K562 (cell line): ENCODE measurements at regions not wholly inside any gene's neighbourhood (a gene's known extent, or its start where the extent isn't known, plus 50 kb on each side); places are given as distances from the start of the nearest gene placed in this dataset.

Experiments
- ATAC-seq: fragments of 200-7000 bp; cut with Tn5 transposase; 3 replicates; pipeline ENCODE4 v1.9.1; 2020; ENCODE audit warnings: moderate library complexity
- BruUV-seq: library from RNA; stranded (reverse); fragments of 400-500 nt; replicated peaks from 2 replicates; lab custom pipeline; 2021; lab: Mats Ljungman, UMichigan
- CTCF ChIA-PET: fragments of 300-600 bp; formaldehyde crosslinking; extraction: SDS; loops from one replicate; lab custom pipeline; 2021; ENCODE audit warnings: low intra/inter-chr PET ratio; lab: Yijun Ruan, JAX
- POLR2A ChIA-PET: fragments of 300-600, 350-650 bp; sonication (Branson Sonifier 250); formaldehyde crosslinking; extraction: SDS; loops from one replicate; lab custom pipeline; 2021; ENCODE audit warnings: antibody characterized with exemption, inconsistent platforms; lab: Yijun Ruan, JAX
- DNase-seq, 4 experiments: peaks; one replicate each; pipeline versions ENCODE4 v3.0.0 to v3.0.0-alpha.2; 2011 to 2018; ENCODE audit warnings: low spot score in 3 of 4, mixed read lengths in 3 of 4; ENCODE audit errors: extremely low read depth in 1 of 4
- FAIRE-seq: peaks from 2 replicates; lab custom pipeline; 2011; peaks lifted over from hg19 to GRCh38; lab: Jason Lieb, UNC
- H2AFZ ChIP-seq: 2 replicates; pipeline ENCODE4 v1.6.0; 2011; ENCODE audit warnings: low read depth, low read length, control low read depth, inconsistent platforms
- H3K27ac ChIP-seq: fragments of 200-600 bp; 3 replicates; pipeline ENCODE4 v1.8.0; 2011; ENCODE audit warnings: low read depth, mild to moderate bottlenecking, control low read depth, inconsistent platforms, low read length, moderate library complexity, mixed read lengths; ENCODE audit errors: extremely low read depth
- H3K27me3 ChIP-seq, 2 experiments: fragments of 300-600 bp in 1 of 2; 2 replicates in 1 of 2; 3 replicates in 1 of 2; pipeline versions ENCODE4 v1.6.0 to v1.8.0; 2011; ENCODE audit warnings: inconsistent platforms in 2 of 2, low read length in 2 of 2, mild to moderate bottlenecking in 1 of 2, mixed read lengths in 1 of 2, moderate library complexity in 1 of 2; ENCODE audit not compliant: control insufficient read depth in 2 of 2, insufficient read depth in 2 of 2
- H3K36me3 ChIP-seq: fragments of 300-600 bp; 3 replicates; pipeline ENCODE4 v1.8.0; 2011; ENCODE audit warnings: mild to moderate bottlenecking, low read length, inconsistent platforms; ENCODE audit not compliant: control insufficient read depth, insufficient read depth
- H3K4me1 ChIP-seq, 2 experiments: fragments of 200-600 bp in 1 of 2; replicated peaks in 1 of 2; 2 replicates in 1 of 2; 3 replicates in 1 of 2; pipeline versions ENCODE4 v1.5.1 to v1.8.0; 2011; ENCODE audit warnings: inconsistent platforms in 2 of 2, low read length in 2 of 2, mild to moderate bottlenecking in 1 of 2, mixed read lengths in 1 of 2, moderate library complexity in 1 of 2; ENCODE audit not compliant: control insufficient read depth in 2 of 2, insufficient read depth in 2 of 2
- H3K4me2 ChIP-seq: 2 replicates; pipeline ENCODE4 v1.6.1; 2011; ENCODE audit warnings: low read length, control low read depth, inconsistent platforms, mixed read lengths; ENCODE audit not compliant: insufficient read depth
- H3K4me3 ChIP-seq: fragments of 200-600 bp; sonication (generic), shearing (Covaris generic); 2 replicates; pipeline ENCODE4 v1.5.1; 2016; ENCODE audit warnings: control low read depth, inconsistent platforms
- H3K79me2 ChIP-seq: fragments of 200-600 bp; 3 replicates; pipeline ENCODE4 v1.8.0; 2011; ENCODE audit warnings: low read length, inconsistent platforms; ENCODE audit not compliant: control insufficient read depth, insufficient read depth
- H3K9ac ChIP-seq, 2 experiments: 2 replicates each; pipeline versions ENCODE4 v1.6.0 to v1.6.1; 2011; ENCODE audit warnings: low read depth in 2 of 2, low read length in 2 of 2, control low read depth in 1 of 2, inconsistent platforms in 1 of 2, mild to moderate bottlenecking in 1 of 2, mixed read lengths in 1 of 2; ENCODE audit not compliant: insufficient read depth in 1 of 2
- H3K9me1 ChIP-seq: one replicate; pipeline ENCODE4 v1.6.0; 2011; ENCODE audit warnings: inconsistent platforms, mild to moderate bottlenecking, low read length, moderate library complexity; ENCODE audit not compliant: control insufficient read depth, insufficient read depth
- H3K9me3 ChIP-seq: replicated peaks from 2 replicates; pipeline ENCODE4 v1.5.1; 2011; ENCODE audit warnings: low read depth, low read length, inconsistent platforms; ENCODE audit not compliant: control insufficient read depth, insufficient read depth
- H4K20me1 ChIP-seq: replicated peaks from 2 replicates; pipeline ENCODE4 v1.6.1; 2011; ENCODE audit warnings: low read length, inconsistent platforms, mixed read lengths; ENCODE audit not compliant: control insufficient read depth, insufficient read depth
- ATF1 ChIP-seq, 2 experiments: fragments of 450-650 bp in 1 of 2; IDR thresholded peaks; 2 replicates each; pipeline ENCODE4 v1.6.1; 2016; ENCODE audit warnings: missing compliant biosample characterization in 1 of 2, missing genetic modification characterization in 1 of 2
- CBX8 ChIP-seq: fragments of 200-600 bp; sonication (generic); IDR thresholded peaks from 2 replicates; pipeline ENCODE4 v1.6.1; 2012; ENCODE audit warnings: borderline replicate concordance, mixed run types, low read depth, mild to moderate bottlenecking, moderate library complexity, mixed read lengths, low read length, control low read depth, inconsistent platforms; ENCODE audit not compliant: poor library complexity, severe bottlenecking; ENCODE audit errors: extremely low read depth
- CHAMP1 ChIP-seq: fragments of 450-650 bp; IDR thresholded peaks from 2 replicates; pipeline ENCODE4 v1.6.1; 2016; ENCODE audit warnings: mild to moderate bottlenecking
- CHD1 ChIP-seq: fragments of 200-600 bp; sonication (generic); IDR thresholded peaks from one replicate; pipeline ENCODE4 v1.6.1; 2012; ENCODE audit warnings: mild to moderate bottlenecking, moderate library complexity, low read length, inconsistent platforms
- CREB5 ChIP-seq: fragments of 250-450 bp; sonication (Bioruptor Pico); IDR thresholded peaks from 2 replicates; pipeline ENCODE4 v1.5.0; 2020; ENCODE audit warnings: mild to moderate bottlenecking
- FOXK2 ChIP-seq, 2 experiments: fragments of 450-650 bp; IDR thresholded peaks in 1 of 2; conservative IDR thresholded peaks in 1 of 2; 2 replicates each; pipeline ENCODE4 v1.6.1; 2016; ENCODE audit warnings: low read depth in 2 of 2, mild to moderate bottlenecking in 1 of 2
- HSF4 ChIP-seq: fragments of 250-450 bp; sonication (Bioruptor Pico); IDR thresholded peaks from 2 replicates; pipeline ENCODE4 v2.1.2; 2022; ENCODE audit warnings: mild to moderate bottlenecking, moderate library complexity, borderline replicate concordance
- ILK ChIP-seq: fragments of 450-650 bp; IDR thresholded peaks from 2 replicates; pipeline ENCODE4 v1.6.1; 2016; ENCODE audit warnings: missing genetic modification characterization, low read depth, mild to moderate bottlenecking, missing compliant biosample characterization, moderate library complexity, borderline replicate concordance
- JUND ChIP-seq, 2 experiments: IDR thresholded peaks; 2 replicates in 1 of 2; 3 replicates in 1 of 2; pipeline ENCODE4 v1.6.1; 2011; ENCODE audit warnings: borderline replicate concordance in 2 of 2, low read depth in 2 of 2, low read length in 2 of 2, improper control_type of control experiment in 1 of 2, missing biosample characterization in 1 of 2, missing genetic modification characterization in 1 of 2, missing genetic modification reagents in 1 of 2
- KDM4B ChIP-seq, 2 experiments: fragments of 450-650 bp in 1 of 2; sonication (generic) in 1 of 2; IDR thresholded peaks; 2 replicates each; pipeline ENCODE4 v1.6.1; 2016 to 2017; ENCODE audit warnings: borderline replicate concordance in 2 of 2, antibody characterized with exemption in 1 of 2, low read depth in 1 of 2, mild to moderate bottlenecking in 1 of 2
- KLF13 ChIP-seq: fragments of 450-650 bp; IDR thresholded peaks from 2 replicates; pipeline ENCODE4 v1.6.1; 2016; ENCODE audit warnings: missing genetic modification characterization, low read depth, mild to moderate bottlenecking, missing compliant biosample characterization, moderate library complexity, borderline replicate concordance
- NFATC3 ChIP-seq: fragments of 450-650 bp; IDR thresholded peaks from 2 replicates; pipeline ENCODE4 v1.6.1; 2017; ENCODE audit warnings: mild to moderate bottlenecking
- PRMT5 ChIP-seq: sonication (generic); formaldehyde crosslinking; IDR thresholded peaks from 2 replicates; pipeline ENCODE4 v1.5.0; 2020; ENCODE audit warnings: missing genetic modification reagents
- U2AF1 ChIP-seq: fragments of 200-400 bp; formaldehyde crosslinking; optimal IDR thresholded peaks from 2 replicates; pipeline ENCODE3; 2017; ENCODE audit warnings: mild to moderate bottlenecking, low read depth, low read length, moderate library complexity
- ZNF445 ChIP-seq: fragments of 250-450 bp; sonication (Bioruptor Pico); IDR thresholded peaks from 2 replicates; pipeline ENCODE4 v1.4.0; 2020; ENCODE audit warnings: low read depth, mild to moderate bottlenecking, moderate library complexity
- ZNF551 ChIP-seq: fragments of 250-450 bp; sonication (Bioruptor Pico); IDR thresholded peaks from 2 replicates; pipeline ENCODE4 v1.5.0; 2021; ENCODE audit warnings: mild to moderate bottlenecking, moderate library complexity
- ZNF583 ChIP-seq: fragments of 250-450 bp; sonication (Bioruptor Pico); IDR thresholded peaks from 2 replicates; pipeline ENCODE4 v1.4.0; 2020
- WGBS: fragments of 100-300 bp; shearing (Covaris generic); methylation state at CpG from one replicate; pipeline ENCODE4 v1.1.6; 2016; ENCODE audit warnings: low coverage, mixed read lengths; ENCODE audit not compliant: insufficient coverage; ENCODE audit errors: missing lambda C conversion rate; 5-methylcytosine and 5-hydroxymethylcytosine counted together
- in situ Hi-C: fragments of 300-500 bp; cut with MboI; formaldehyde crosslinking; loops from 4 replicates; pipeline ENCODE4 v1.15.0; 2018; ENCODE audit warnings: inconsistent platforms, mixed read lengths
- intact Hi-C: fragments of 100-400 bp; cut with micrococcal nuclease; formaldehyde crosslinking; loops from 2 replicates; pipeline ENCODE4 v1.14.2; 2022

- no peak for FAIRE-seq
- ATAC-seq = no peak
- no TSS peak for BruUV-seq
These were observed 264.1 kb downstream of the NDFIP2 start for GRCh38 chr13:79745081-79745480.

More at GRCh38 chr13:79745081-79745480, 264.1 kb downstream of the NDFIP2 start:
- ChIA-PET POLR2A (no interaction called here), CTCF (no interaction called here)
- Histone ChIP-seq H3K4me1 (no peaks in the 10 kb centered on the region), H3K9me3 (no peaks in the 10 kb centered on the region), H3K4me3 (no peak overlapping the region), H3K36me3 (no peaks in the 10 kb centered on the region), H3K27ac (no peak overlapping the region), H3K27me3 (no peaks in the 10 kb centered on the region)
- in situ Hi-C loops (no loop called here), intact Hi-C loops (no loop called here)
- 0% methylated on average over 2 of the region's 2 CpGs for whole genome bisulfite sequencing
- TF ChIP-seq NFATC3 = no peak
- TF ChIP-seq CREB5 (CRISPR knock-in tag) = no peak
- no peak for TF ChIP-seq ILK (tag)
- no peak for TF ChIP-seq PRMT5
- TF ChIP-seq KDM4B (IDR thresholded peaks at IDR 0.05; ENCODE audit: borderline replicate concordance in 2 of 2, low read depth in 1 of 2) = no peak
- TF ChIP-seq CHAMP1 = no peak
- no peak for TF ChIP-seq JUND (IDR thresholded peaks at IDR 0.05; ENCODE audit: borderline replicate concordance, low read depth, low read length)
- no peak for TF ChIP-seq JUND (tag; IDR thresholded peaks at IDR 0.05; ENCODE audit: borderline replicate concordance, low read depth, low read length)
- TF ChIP-seq CBX8 = no peak
- no peak for TF ChIP-seq ZNF583 (CRISPR knock-in tag)
- TF ChIP-seq U2AF1 = no peak
- no peak for TF ChIP-seq ZNF551 (CRISPR knock-in tag)
- TF ChIP-seq CHD1 = no peak
- no peak for TF ChIP-seq FOXK2 (conservative IDR thresholded peaks at IDR 0.05 in 1 of 2, IDR thresholded peaks at IDR 0.05 in 1 of 2; ENCODE audit: low read depth in 2 of 2)
- TF ChIP-seq KLF13 (tag) = no peak
- TF ChIP-seq ATF1 (CRISPR knock-in tag; IDR thresholded peaks at IDR 0.05) = no peak
- TF ChIP-seq ATF1 (tag; IDR thresholded peaks at IDR 0.05) = no peak
- no peak for TF ChIP-seq HSF4 (CRISPR knock-in tag)
- no peak for TF ChIP-seq ZNF445 (CRISPR knock-in tag)
- TF ChIP-seq, all 486 proteins: peak for 0
- no peak overlapping the region for H3K9ac ChIP-seq
- no peaks in the 10 kb centered on the region for H4K20me1 ChIP-seq
- H3K79me2 ChIP-seq = no peaks in the 10 kb centered on the region
- no peak overlapping the region for H2AFZ ChIP-seq
- no peak overlapping the region for H3K4me2 ChIP-seq
- H3K9me1 ChIP-seq = no peaks in the 10 kb centered on the region
- no peak for DNase-seq
